Stimulated activated CD4-positive, alpha-beta T cell treated with anti-CD3 and anti-CD28 coated beads, Interleukin-1b, Interleukin-23, amount 100 ng/mL, for 4 hours (primary cell): ENCODE measurements at regions not wholly inside any gene's neighbourhood (a gene's known extent, or its start where the extent isn't known, plus 50 kb on each side); places are given as distances from the start of the nearest gene placed in this dataset.
"Not testable (repeated sequence)": the region's sequence is repeated elsewhere in the genome, so short reads cannot be mapped to it uniquely, and the experiment has no call there.

Experiments
- DNase-seq, 2 donors: peaks; one replicate each; pipeline ENCODE4 v3.0.0-alpha.2; 2020; ENCODE audit warnings: low read depth in 2 of 2

- DNase-seq: no peak
These were observed 58.3 kb downstream of the C11orf87 start for GRCh38 chr11:109480251-109480650.

- DNase-seq: no peak
These were observed 64.1 kb downstream of the C11orf87 start for GRCh38 chr11:109486129-109486528.

GRCh38 chr11:109490953-109491635 is 69.1 kb downstream of the C11orf87 start:
- DNase-seq: no peak

- no peak for DNase-seq
These were observed 84.1 kb downstream of the C11orf87 start for GRCh38 chr11:109506115-109506514.

- DNase-seq: no peak
These were observed 85.3 kb downstream of the C11orf87 start for GRCh38 chr11:109507331-109507730.

GRCh38 chr11:109507836-109508561 is 86.0 kb downstream of the C11orf87 start:
- no peak for DNase-seq

- no peak for DNase-seq
These were observed 87.0 kb downstream of the C11orf87 start for GRCh38 chr11:109508943-109509342.

GRCh38 chr11:109510316-109510715 is 88.3 kb downstream of the C11orf87 start:
- no peak for DNase-seq

- no peak for DNase-seq
These were observed 89.6 kb downstream of the C11orf87 start for GRCh38 chr11:109511598-109511997.

GRCh38 chr11:109512249-109512648 is 90.3 kb downstream of the C11orf87 start:
- no peak for DNase-seq

GRCh38 chr11:109512680-109513079 is 90.7 kb downstream of the C11orf87 start:
- DNase-seq: no peak

GRCh38 chr11:109514313-109515018 is 92.5 kb downstream of the C11orf87 start:
- no peak for DNase-seq

GRCh38 chr11:109519253-109519652 is 97.3 kb downstream of the C11orf87 start:
- no peak for DNase-seq

- no peak for DNase-seq
These were observed 99.6 kb downstream of the C11orf87 start for GRCh38 chr11:109521571-109522086.

- DNase-seq: no peak
These were observed 100.2 kb downstream of the C11orf87 start for GRCh38 chr11:109522116-109522755.

GRCh38 chr11:109525636-109526035 is 103.6 kb downstream of the C11orf87 start:
- not testable (repeated sequence) for DNase-seq

- DNase-seq: no peak
These were observed 104.1 kb downstream of the C11orf87 start for GRCh38 chr11:109526061-109526460.

- no peak for DNase-seq
These were observed 104.9 kb downstream of the C11orf87 start for GRCh38 chr11:109526931-109527330.

GRCh38 chr11:109527496-109527895 is 105.5 kb downstream of the C11orf87 start:
- DNase-seq: no peak

GRCh38 chr11:109547356-109548027 is 125.5 kb downstream of the C11orf87 start:
- DNase-seq: no peak

GRCh38 chr11:109552376-109552775 is 130.4 kb downstream of the C11orf87 start:
- no peak for DNase-seq
